HG03060 (cell line): ENCODE measurements at regions not wholly inside any gene's neighbourhood (a gene's known extent, or its start where the extent isn't known, plus 50 kb on each side); places are given as distances from the start of the nearest gene placed in this dataset.
"Not testable (repeated sequence)": the region's sequence is repeated elsewhere in the genome, so short reads cannot be mapped to it uniquely, and the experiment has no call there.

Source experiments
- ATAC-seq: cut with Tn5 transposase; IDR thresholded peaks from one replicate; pipeline ENCODE4 v1.9.1; 2021; ENCODE audit warnings: low read depth, moderate number of reproducible peaks; ENCODE audit not compliant: unreplicated experiment

DNA sequence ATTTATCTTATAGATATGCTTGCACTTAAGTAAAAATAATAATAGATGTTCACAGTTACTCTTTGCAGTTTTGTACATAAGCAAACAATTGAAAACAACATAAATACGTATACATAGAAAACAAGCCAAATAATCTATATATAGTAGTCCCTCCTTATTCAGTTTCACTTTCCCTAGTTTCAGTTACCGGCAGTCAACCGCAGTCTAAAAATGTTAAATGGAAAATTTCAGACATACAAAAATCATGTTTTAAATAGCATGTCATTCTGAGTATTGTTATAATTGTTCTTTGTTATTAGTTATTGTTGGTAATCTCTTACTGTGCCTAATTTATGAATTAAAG lies 262.0 kb downstream of the CGGBP1 start:
- ATAC-seq, result no peak

DNA sequence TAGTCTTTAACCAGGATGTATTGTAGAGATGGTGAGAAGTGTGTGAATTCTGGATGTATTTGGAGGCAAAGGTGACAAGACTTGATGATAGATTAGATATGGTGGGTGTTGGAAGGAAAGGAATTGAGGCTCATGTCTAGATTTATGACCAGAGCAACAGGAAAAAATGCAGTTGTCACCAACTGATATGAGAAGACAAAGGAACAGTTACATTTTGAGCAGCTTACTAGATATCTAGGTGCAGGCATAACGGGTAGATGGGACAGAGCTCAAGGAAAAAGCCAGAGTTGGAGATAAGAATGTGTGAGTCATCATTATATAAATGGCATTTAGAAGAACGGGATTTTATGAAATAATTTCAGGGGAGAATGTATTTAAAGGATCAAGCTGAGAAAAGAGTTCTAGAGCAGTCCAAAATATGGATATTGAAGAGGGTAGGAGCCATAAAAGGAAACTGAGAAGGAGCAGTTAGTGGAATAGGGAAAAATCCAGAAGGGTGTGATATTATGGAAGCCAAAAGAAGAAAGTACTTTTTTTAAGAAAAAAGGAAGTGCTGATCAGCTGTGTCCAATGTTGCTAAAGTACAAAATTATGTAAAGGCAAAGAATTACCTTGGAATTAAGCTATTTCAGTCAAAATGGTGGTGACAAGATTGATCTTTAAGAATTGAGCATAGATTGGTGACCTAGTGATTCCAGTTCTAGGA lies 262.5 kb downstream of the CGGBP1 start:
- no peak for ATAC-seq

DNA sequence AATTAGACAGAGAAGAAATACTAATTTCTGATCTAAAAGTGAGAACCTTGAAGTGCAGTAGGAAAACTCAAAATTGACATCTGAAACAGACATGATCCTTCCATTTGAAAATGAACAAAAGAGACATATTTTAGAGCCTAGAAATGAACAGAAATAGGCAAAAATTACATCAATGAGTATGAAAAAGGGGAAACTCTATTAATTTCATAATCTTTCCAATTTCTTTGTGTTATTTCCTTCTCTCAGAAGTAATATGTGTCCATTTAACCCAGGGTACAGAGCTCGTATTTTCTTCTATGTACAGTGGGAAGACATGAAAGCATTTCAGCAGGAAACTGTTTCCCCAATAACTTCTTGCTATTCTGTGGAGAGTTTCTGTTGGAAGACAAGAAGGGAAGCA lies 263.1 kb downstream of the CGGBP1 start:
- ATAC-seq, result no peak

DNA sequence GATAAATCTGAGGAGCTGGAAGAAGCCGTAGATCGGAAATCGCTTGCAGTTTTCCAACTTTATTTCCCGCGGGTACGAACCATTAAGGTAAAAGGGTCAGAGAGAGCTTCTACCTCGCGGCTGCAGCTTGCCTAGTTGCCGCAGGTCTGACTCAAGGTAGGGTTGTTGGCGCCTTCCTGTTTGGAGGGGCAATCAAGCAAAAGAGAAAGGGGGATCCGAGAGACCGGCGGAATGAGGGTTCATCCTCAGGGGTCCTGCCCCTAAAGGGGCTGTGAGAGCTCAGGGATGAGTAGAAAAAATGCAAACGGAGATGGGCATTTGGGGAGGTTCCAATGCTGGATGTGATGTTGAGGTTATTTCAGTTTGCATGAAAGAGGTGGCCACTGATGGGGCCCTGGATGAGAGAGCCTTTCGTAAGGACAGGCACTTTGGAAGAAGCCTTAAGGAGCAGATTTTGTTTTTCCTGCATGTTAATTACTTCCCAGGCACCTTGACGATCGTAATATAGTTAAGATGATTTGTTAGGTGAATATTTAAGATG lies 265.4 kb downstream of the CGGBP1 start:
- no peak for ATAC-seq

DNA sequence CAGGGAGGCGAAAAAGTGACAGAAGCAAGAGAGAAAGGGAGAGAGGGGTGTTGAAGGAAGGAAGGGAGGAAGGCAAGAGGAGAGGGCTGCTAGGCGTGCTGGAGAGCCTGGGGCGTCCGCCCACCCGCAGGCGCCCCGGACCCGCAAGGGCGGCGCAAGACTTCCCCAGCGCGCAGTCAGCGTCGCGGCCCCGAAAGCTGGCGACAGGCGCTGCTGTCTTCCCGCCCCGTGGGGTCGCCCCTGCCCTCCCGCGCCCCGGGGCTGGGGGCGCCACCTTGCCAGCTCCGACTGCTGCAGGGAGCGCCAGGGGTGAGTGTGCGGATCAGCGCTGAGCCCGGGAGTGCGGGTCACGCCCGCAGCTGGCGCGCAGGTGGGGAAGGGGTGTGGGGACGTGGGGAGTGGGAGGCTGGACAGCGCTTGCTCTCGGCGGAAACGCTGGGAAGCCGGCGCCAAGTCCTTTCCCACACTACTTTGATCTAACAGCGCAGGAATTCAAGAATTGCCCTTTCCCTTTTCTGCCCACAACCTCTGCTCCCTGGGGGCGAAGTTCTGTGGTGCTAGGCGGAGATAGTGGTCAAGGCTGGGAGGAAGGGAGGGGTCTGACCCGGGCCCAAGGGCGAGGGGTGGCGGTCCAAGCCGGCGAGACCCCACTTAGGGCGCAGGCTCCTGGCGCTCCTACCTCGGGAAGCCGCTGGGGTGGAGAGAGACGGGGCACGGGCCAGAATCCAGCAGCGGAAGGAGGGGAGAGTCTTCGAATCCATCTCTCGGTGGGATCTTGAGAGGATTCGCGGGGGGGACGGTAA lies 266.1 kb downstream of the CGGBP1 start, which contains the start of gene HTR1F:
Gene HTR1F (plus strand): TSS at position 173 of the 803 bp plus-strand sequence.
- ATAC-seq, result no peak

DNA sequence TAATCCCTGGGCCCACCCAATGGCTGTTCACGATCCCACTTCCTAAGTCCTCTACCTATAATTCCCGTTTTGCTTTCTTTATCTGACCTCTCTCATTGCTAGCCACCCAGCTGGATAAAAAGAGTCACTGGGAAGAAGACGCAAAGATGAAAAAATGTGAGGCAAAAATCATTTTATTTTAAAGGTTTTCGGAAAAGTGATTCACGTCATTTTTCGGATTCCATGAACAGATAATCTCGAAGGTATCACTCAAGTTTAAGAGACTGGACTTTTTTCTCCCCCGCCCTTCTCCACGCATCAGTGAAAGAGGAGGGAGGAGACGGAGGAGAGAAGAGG lies 266.6 kb downstream of the CGGBP1 start:
- ATAC-seq, result no peak

DNA sequence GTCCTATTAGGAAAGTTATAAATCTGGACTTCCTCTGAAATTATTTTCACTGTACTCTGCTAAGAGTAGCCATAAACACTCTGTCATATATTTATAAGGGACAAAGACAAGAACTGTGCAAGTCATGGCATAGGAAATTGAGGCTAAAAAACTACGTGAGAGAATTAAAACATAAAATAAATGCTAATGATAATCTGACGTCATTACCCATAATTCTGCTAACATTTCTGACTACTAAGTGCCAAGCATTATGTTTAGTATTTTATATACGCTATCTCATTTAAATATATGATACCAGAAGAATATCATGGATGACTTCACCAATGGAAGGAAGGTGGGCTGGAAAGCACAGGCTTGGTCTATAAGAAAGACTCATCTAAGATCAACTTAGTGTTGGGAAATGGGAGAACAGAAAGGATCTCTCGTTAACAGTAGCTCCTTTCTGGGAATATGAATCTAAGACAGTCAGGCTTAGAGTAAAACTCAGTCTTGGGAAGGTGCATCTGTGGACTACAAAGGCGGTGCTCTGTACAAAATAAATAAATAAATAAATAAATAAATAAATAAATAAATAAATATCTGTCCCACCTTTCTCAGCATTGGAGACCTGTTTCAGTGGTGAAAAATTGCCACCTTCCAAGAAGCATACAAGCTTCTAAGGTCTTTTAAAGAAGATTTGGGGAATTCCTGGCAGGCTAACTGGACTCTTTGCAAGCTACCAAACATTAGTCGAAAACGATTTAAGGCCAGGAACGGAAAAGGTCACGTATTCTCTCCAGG lies 267.4 kb downstream of the CGGBP1 start:
- ATAC-seq, result no peak

DNA sequence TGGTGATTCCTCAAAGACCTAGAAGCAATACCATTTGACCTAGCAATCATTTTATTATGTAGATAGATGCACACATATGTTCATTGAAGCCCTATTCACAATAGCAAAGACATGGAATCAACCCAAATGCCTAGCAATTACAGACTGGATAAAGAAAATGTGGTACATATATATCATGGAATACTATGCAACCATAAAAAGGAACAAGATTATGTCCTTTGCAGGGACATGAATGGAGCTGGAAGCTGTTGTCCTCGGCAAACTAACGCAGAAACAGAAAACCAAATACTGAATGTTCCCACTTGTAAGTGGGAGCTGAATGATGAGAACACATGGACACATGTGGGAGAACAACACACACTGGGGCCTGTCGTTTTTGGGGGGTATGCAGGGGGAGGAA lies 269.8 kb downstream of the CGGBP1 start:
- ATAC-seq, result not testable (repeated sequence)

DNA sequence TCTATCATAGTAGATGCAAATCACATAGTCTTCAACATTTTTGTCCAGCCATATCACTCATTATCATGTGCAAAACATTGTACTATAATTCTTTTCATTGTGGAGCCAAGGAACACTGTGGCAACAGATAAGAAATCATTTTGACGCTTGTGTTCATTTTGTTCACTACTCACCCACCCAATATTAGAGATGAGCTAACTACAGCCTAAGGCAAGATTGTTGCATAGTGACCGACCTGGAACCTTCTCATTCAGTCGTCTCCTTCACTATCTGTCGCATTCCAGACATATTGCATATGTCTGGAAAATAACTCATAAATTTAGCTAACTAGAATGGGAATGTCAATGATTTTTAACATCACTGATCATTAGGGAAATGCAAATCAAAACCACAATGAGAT lies 270.3 kb downstream of the CGGBP1 start:
- no peak for ATAC-seq

DNA sequence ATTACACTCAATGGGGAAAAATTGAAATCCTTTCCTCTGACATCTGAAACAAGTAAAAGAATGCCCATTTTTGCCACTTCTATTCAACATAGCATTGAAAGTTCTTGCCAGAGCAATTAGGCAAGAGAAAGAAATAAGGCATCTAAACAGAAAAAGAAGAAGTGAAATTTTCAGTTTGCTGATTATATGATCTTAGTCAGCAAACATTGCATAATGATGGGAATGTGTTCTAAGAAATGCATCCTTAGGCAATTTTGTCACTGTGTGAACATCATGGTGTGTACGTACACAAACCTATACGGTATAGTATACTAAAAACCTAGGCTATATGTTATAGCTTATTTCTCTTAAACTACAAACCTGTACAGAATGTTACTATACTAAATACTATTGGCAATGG lies 278.0 kb downstream of the CGGBP1 start:
- no peak for ATAC-seq

DNA sequence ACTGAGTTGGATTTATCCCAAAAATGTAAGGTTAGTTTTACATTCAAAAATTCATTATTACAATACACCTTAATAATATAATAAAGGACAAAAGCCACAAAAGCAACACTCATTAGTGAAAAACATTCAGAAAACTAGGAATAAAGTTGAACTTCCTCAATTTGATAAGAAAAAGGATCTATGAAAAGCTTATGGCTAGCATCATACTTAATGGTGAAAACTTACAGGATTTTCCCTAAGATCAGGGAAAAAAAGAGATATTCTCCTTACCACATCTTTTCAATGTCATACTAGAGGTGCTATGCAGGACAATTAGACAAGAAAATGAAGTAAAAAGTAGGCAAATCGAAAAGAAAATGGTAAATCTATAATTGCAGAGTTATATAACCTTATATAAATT lies 279.9 kb downstream of the CGGBP1 start:
- ATAC-seq, result no peak

DNA sequence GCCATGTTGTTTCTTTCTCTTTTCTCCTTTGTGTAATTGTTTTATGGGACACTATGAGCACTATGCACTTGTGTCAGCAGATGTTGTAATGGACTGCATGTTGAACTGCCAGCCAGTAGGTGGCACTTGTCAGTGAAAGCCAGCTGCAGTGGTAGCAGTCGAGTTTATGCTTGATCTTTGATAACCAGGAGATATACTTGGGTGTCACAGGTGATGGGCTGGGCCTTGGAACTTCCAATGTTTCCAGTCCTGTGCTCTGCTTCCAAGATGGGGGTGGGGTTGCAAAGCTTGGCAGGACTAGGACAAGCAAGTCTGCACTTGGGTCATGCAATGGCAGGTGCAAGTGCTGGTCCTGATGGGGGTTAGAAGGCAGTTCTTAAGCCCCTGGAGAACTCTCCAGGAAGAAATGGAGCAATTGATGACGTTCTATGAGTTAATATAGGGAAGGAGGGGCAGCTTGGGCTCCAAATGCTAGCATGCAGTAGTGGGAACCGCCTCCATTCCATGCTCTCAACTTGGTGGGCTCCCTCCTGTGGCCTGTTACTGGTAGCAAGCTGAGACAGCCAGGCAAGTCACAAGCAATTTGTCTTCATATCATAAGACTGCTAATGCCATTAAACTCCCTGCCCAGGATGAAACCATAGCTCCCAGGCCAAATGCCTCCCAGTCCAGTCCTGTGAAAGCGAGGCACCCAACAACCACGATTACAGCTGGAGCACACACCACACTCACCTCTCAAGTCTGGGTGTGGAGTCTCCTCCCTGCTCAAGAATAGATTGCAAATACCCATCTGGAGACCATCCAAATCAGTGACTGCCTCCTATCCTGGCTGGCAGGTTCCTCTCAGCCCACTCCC lies 287.2 kb downstream of the CGGBP1 start:
- ATAC-seq, result peak; percentile 91

DNA sequence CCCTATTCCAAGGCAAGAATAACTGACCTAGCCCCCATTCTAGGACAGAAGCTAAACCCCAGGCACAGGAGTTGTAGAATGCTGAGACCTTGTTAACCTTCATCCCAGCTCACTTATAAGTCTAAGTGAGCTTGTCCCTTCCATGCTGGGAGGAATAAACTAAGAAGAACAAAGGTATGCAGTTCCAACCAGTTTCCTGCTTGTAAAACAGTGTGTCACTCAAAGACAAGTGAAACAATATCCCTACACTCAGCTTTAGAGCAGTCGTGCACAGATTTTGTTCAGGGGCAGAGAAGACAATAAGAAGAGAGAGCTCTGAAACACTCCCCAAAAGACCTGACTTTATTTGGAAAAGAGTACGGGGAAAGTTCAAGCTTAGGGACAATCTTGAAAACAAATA lies 292.1 kb downstream of the CGGBP1 start:
- ATAC-seq, result no peak

DNA sequence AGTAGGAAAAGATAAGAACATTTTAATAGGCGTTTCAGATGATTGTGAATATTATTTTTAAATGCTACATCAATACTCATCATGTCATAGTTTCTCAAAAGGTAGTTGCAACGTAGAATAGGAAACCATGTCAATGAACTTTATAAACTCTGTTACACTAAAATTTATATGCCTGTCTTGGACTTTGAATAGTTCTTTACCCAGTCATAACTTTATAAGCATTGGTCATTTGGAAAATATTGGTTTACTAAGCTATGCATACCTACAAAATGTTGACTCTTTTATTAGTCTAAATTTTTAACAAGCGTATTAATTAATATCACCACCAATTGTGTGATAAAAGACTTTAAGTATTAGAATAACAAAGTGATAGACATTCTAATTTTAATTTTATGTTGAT lies 293.5 kb downstream of the CGGBP1 start:
- ATAC-seq, result no peak

DNA sequence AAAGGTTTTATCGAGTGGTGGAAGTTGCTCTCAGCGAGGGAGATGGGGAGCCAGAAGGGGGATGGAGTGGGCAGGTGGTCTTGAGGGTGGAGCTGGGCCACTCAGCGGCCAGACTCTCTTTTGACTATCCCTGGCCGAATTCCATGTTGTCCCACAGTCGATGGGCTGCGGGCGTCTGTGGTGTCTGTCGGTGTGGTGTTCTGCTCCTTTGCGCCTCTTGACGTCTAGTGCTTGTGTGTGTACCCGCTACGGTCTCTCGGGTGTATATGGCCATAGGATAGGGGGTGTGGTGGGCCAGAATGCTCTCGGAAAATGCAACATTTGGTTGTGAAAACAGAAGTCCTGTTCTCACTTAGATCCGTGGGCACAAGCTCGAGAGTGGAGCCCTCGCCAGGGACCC lies 297.0 kb downstream of the CGGBP1 start:
- no peak for ATAC-seq

DNA sequence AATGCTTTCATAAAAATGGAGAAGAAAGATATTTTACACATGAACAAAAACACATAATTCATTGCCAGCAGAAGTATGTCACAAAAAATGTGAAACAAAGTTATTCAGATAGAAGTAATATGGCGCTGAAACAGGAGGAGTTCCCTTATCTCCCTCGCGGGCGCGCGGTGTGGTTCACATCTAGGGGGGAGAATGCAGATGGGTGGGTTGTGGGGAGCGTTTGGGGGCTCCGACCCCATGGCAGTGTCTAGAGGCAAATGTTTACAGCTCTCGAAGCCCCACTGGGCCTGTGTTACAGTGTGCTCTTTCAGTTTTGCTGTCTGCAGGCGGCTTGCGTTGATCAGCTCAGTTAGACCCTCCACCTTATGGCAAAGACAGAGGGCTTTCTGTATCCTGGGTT lies 297.5 kb downstream of the CGGBP1 start:
- no peak for ATAC-seq

DNA sequence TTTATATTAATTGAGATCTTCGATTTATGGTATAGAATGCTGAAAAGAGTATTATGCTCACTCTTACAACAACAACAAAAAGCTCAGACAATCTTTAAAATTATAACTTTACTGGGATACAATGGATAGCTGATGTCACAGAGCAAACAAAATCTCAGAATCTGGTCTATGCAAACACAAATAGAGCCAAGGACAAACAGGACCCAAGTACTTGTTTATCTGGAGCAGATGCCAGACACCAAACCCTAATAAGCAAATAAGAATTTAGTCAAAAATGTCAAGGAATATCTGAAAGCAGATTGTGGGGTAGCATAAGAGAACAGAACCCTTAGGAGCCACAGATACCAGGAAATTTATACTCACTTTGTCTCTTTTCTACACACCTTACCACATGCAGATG lies 302.2 kb downstream of the CGGBP1 start:
- ATAC-seq, result no peak

DNA sequence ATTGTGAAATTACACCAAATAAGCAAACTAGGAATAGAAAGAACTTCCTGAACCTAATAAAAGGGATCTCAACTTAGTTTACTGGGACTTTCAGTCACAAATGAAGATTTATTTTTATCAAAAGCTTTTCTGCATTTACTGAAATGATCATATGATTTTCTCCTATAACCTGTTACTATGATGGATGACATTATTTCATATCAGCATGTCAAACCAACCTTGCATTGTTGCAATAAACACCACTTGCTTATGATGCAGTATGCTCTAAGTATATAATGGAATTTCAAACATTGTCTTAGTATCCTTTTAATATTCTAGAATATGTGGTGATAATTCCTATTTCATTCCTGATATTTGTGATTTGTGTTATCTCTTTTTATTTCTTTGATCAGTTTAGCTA lies 303.0 kb downstream of the CGGBP1 start:
- ATAC-seq, result no peak

DNA sequence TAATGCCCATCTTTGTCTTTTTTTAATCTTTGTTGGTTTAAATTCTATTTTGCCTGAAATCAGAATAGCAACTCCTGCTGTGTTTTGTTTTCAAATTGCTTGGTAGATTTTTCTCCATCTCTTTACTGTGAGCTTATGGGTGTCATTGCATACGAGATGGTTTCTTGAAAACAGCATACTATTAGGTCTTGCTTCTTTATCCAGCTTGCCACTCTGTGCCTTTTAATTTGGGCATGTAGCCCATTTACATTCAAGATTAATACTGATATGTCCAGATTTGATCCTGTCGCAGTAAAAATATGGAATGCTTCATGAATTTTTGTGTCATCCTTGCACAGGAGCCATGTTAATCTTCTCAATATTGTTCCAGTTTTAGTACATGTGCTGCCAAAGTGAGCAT lies 316.6 kb downstream of the CGGBP1 start:
- no peak for ATAC-seq

DNA sequence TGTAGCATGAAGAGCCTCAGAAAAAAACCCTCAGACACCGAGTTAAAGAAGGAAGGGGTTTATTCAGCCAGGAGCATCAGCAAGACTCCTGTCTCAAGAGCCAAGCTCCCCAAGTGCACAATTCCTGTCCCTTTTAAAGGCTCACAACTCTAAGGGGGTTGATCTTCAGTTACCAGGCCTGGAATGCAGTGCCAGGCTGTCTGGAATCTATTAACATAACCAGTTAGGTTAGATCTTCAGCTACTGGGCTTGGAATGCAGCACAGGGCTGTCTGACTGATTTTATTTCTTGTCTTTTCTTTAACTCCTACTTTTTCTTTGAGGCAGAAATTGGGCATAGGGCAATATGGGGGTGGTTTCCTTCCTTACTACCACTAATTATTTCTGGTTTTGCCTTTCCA lies 317.9 kb downstream of the CGGBP1 start:
- ATAC-seq, result not testable (repeated sequence)
